Osteocyte (in vitro differentiated cells): ENCODE measurements at regions not wholly inside any gene's neighbourhood (a gene's known extent, or its start where the extent isn't known, plus 50 kb on each side); places are given as distances from the start of the nearest gene placed in this dataset.

Experiments used
- DNase-seq: peaks from one replicate; pipeline ENCODE4 v3.0.0; 2021; ENCODE audit warnings: mixed read lengths; ENCODE audit not compliant: unreplicated experiment; ENCODE audit errors: extremely low spot score
- H3K27ac Mint-ChIP-seq: one replicate; pipeline ENCODE4 v1.8.0; 2021; ENCODE audit warnings: mild to moderate bottlenecking, mixed read lengths; ENCODE audit not compliant: unreplicated experiment
- H3K27me3 Mint-ChIP-seq: one replicate; pipeline ENCODE4 v1.8.0; 2021; ENCODE audit warnings: mixed read lengths; ENCODE audit not compliant: unreplicated experiment
- H3K36me3 Mint-ChIP-seq: one replicate; pipeline ENCODE4 v1.8.0; 2021; ENCODE audit warnings: mixed read lengths; ENCODE audit not compliant: unreplicated experiment
- H3K4me1 Mint-ChIP-seq: one replicate; pipeline ENCODE4 v1.8.0; 2021; ENCODE audit warnings: mixed read lengths; ENCODE audit not compliant: unreplicated experiment
- H3K4me3 Mint-ChIP-seq: one replicate; pipeline ENCODE4 v1.8.0; 2021; ENCODE audit warnings: mild to moderate bottlenecking, moderate library complexity, mixed read lengths; ENCODE audit not compliant: unreplicated experiment
- H3K9me3 Mint-ChIP-seq: one replicate; pipeline ENCODE4 v1.8.0; 2021; ENCODE audit warnings: mixed read lengths; ENCODE audit not compliant: unreplicated experiment
- CTCF ChIP-seq: fragments of 200-600 bp; sonication (generic); IDR thresholded peaks from 2 replicates; pipeline ENCODE4 v1.5.0; 2021; ENCODE audit warnings: antibody characterized with exemption, mild to moderate bottlenecking, moderate library complexity

- H3K27me3 Mint-ChIP-seq, result no peaks in the 10 kb centered on the region
- peaks cover 85% of the 10 kb centered on the region for H3K4me1 Mint-ChIP-seq
- H3K4me3 Mint-ChIP-seq, result peak overlapping the region; percentile 35
- peak overlapping the region; percentile 90 for H3K27ac Mint-ChIP-seq
- DNase-seq, result peak; percentile 92
- H3K9me3 Mint-ChIP-seq, result peaks cover 9% of the 10 kb centered on the region
- no peak for TF ChIP-seq CTCF
- peaks cover 3% of the 10 kb centered on the region for H3K36me3 Mint-ChIP-seq
These were observed 235.5 kb downstream of the BMP7 start for GRCh38 chr20:57030611-57031600.

DNA sequence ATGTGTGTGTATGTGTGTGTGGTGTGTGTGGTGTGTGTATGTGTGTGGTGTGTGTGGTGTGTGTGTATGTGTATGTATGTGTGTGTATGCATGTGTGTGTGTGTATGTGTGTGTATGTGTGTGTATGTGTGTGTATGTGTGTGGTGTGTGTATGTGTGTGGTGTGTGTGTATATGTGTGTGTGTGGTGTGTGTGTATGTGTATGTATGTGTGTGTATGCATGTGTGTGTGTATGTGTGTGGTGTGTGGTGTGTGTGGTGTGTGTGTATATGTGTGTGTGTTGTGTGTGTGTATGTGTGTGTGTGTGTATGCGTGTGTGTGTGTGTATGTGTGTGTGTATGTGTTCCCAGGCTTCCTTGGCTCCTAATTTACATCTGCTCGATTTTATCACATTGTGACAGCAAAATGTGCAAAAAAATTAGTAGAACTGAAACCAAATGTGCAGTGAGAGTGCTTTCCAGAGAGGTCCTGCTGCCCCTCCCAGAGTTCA lies 234.5 kb downstream of the BMP7 start:
- Mint-ChIP-seq H3K9me3 (peaks cover 9% of the 10 kb centered on the region), H3K27me3 (no peaks in the 10 kb centered on the region), H3K4me3 (no peak overlapping the region), H3K36me3 (peaks cover 3% of the 10 kb centered on the region), H3K4me1 (peaks cover 85% of the 10 kb centered on the region), H3K27ac (peak overlapping the region; percentile 90)
- TF ChIP-seq CTCF, result no peak
- no peak for DNase-seq

DNA sequence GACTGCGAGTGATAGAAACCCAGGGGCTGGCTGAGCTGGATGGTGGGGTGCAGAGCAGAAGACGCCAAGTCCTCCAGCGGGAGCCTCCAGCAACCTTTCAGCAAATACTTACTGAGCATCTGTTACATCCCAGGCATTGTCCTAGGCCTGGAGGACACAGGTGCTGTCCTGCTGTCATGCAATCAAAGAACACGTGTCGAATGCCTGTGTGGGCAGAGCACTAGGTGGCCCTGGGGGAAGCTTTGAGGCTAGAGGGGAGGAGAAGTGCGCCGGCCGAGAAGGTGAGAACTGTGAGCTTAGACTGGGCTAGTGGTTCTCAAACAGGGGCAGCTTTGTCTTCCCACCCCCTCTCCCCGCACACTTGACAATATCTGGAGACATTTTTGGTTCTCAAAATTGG lies 233.6 kb downstream of the BMP7 start:
- Mint-ChIP-seq H3K4me3 (peak overlapping the region; percentile 24), H3K27ac (peak overlapping the region; percentile 90), H3K27me3 (no peaks in the 10 kb centered on the region), H3K9me3 (peaks cover 9% of the 10 kb centered on the region), H3K36me3 (peaks cover 3% of the 10 kb centered on the region), H3K4me1 (peaks cover 81% of the 10 kb centered on the region)
- DNase-seq, result no peak
- TF ChIP-seq CTCF, result no peak

DNA sequence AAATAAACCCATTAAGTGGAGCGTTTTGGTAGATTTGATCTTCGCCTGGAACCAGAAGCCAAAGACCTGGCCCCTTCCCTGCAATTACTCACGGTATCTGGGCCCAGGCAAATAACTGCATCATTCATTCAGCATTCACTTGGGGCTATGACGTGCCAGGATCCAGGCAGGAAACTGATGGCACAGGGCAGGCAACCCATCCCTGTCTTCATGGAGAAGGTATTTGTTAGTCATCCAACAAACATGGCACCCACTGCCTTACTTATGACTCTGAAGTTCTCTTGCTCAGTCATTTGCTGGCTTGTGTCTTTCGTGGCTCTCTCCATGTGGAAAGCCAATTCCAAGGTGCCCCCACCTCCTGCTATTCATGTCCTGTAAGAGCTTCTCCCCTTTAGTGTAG lies 232.4 kb downstream of the BMP7 start:
- peak overlapping the region; percentile 26 for H3K4me3 Mint-ChIP-seq
- no peaks in the 10 kb centered on the region for H3K27me3 Mint-ChIP-seq
- DNase-seq, result no peak
- H3K27ac Mint-ChIP-seq, result peak overlapping the region; percentile 90
- H3K4me1 Mint-ChIP-seq, result peaks cover 70% of the 10 kb centered on the region
- no peak for TF ChIP-seq CTCF
- H3K9me3 Mint-ChIP-seq, result peaks cover 5% of the 10 kb centered on the region
- H3K36me3 Mint-ChIP-seq, result no peaks in the 10 kb centered on the region

DNA sequence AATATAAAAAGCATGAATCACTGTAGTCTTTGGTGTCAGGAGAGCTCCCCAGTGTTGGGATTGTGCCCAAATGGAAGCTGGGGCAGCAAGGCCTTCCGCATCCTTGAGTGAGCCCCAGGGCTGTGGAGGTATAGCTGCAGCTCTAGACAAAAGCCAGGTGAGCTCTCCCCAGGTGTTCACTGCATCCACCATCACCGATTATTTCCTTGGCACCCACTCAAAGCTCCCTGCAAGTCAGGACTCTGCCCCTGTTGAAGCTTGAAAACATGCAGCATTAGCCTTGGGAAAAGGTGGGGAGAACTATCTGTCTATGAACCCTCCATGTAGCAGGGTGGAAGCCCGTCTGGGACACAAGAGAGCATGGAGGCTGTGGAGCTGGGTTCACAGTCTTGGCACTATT lies 228.8 kb downstream of the BMP7 start:
- DNase-seq, result no peak
- H3K4me1 Mint-ChIP-seq, result peaks cover 36% of the 10 kb centered on the region
- no peak overlapping the region for H3K4me3 Mint-ChIP-seq
- H3K9me3 Mint-ChIP-seq, result peaks cover 5% of the 10 kb centered on the region
- no peaks in the 10 kb centered on the region for H3K36me3 Mint-ChIP-seq
- no peak overlapping the region for H3K27ac Mint-ChIP-seq
- H3K27me3 Mint-ChIP-seq, result no peaks in the 10 kb centered on the region
- TF ChIP-seq CTCF, result no peak
